ENCODE measurements at regions not wholly inside any gene's neighbourhood (a gene's known extent, or its start where the extent isn't known, plus 50 kb on each side); places are given as distances from the start of the nearest gene placed in this dataset.
"Not testable (repeated sequence)": the region's sequence is repeated elsewhere in the genome, so short reads cannot be mapped to it uniquely, and the experiment has no call there.

GRCh38 chr2:8247905-8248622 lies 433.8 kb upstream of the ID2 start:
- no peaks in the 10 kb centered on the region for H3K36me3 ChIP-seq
- no peak overlapping the region for H3K27ac ChIP-seq
- no peaks in the 10 kb centered on the region for H3K27me3 ChIP-seq
- no peak for TF ChIP-seq CTCF (IDR thresholded peaks at IDR 0.05; ENCODE audit: low read depth, low read length)
- DNase-seq (ENCODE audit: low read depth in 1 of 2, low spot score in 1 of 2): no peak
- H3K9me3 ChIP-seq (ENCODE audit: low read depth): no peaks in the 10 kb centered on the region
- no peaks in the 10 kb centered on the region for H3K4me1 ChIP-seq (ENCODE audit: low read depth)
- H3K4me3 ChIP-seq: no peak overlapping the region

GRCh38 chr2:8248623-8248957 lies 433.3 kb upstream of the ID2 start:
- no peaks in the 10 kb centered on the region for H3K4me1 ChIP-seq (ENCODE audit: low read depth)
- DNase-seq (ENCODE audit: low read depth in 1 of 2, low spot score in 1 of 2): no peak
- H3K27ac ChIP-seq: no peak overlapping the region
- no peaks in the 10 kb centered on the region for H3K27me3 ChIP-seq
- H3K9me3 ChIP-seq (ENCODE audit: low read depth): no peaks in the 10 kb centered on the region
- no peak overlapping the region for H3K4me3 ChIP-seq
- no peaks in the 10 kb centered on the region for H3K36me3 ChIP-seq
- TF ChIP-seq CTCF (IDR thresholded peaks at IDR 0.05; ENCODE audit: low read depth, low read length): no peak

GRCh38 chr2:8249141-8249540 lies 432.7 kb upstream of the ID2 start:
- DNase-seq (ENCODE audit: low read depth in 1 of 2, low spot score in 1 of 2): no peak

GRCh38 chr2:8249769-8250168 lies 432.1 kb upstream of the ID2 start:
- H3K4me3 ChIP-seq: no peak overlapping the region
- DNase-seq (ENCODE audit: low read depth in 1 of 2, low spot score in 1 of 2): no peak
- no peaks in the 10 kb centered on the region for H3K36me3 ChIP-seq
- no peaks in the 10 kb centered on the region for H3K9me3 ChIP-seq (ENCODE audit: low read depth)
- no peaks in the 10 kb centered on the region for H3K27me3 ChIP-seq
- H3K27ac ChIP-seq: no peak overlapping the region
- TF ChIP-seq CTCF (IDR thresholded peaks at IDR 0.05; ENCODE audit: low read depth, low read length): no peak
- H3K4me1 ChIP-seq (ENCODE audit: low read depth): no peaks in the 10 kb centered on the region

More at GRCh38 chr2:8249141-8249540, 432.7 kb upstream of the ID2 start:
- Histone ChIP-seq H3K36me3 (no peaks in the 10 kb centered on the region), H3K27me3 (no peaks in the 10 kb centered on the region), H3K4me3 (no peak overlapping the region), H3K27ac (no peak overlapping the region), H3K9me3 (ENCODE audit: low read depth) (no peaks in the 10 kb centered on the region), H3K4me1 (ENCODE audit: low read depth) (no peaks in the 10 kb centered on the region)
- TF ChIP-seq CTCF (IDR thresholded peaks at IDR 0.05; ENCODE audit: low read depth, low read length): no peak

- not testable (repeated sequence) for H3K4me3 ChIP-seq; H3K27ac ChIP-seq; H3K9me3 ChIP-seq (ENCODE audit: low read depth); H3K27me3 ChIP-seq; H3K4me1 ChIP-seq (ENCODE audit: low read depth); H3K36me3 ChIP-seq; DNase-seq (ENCODE audit: low read depth in 1 of 2, low spot score in 1 of 2)
These were observed 431.6 kb upstream of the ID2 start for GRCh38 chr2:8250290-8250689.

GRCh38 chr2:8251291-8251690 lies 430.6 kb upstream of the ID2 start:
- TF ChIP-seq CTCF (IDR thresholded peaks at IDR 0.05; ENCODE audit: low read depth, low read length): no peak
- Histone ChIP-seq H3K36me3 (no peaks in the 10 kb centered on the region), H3K4me3 (no peak overlapping the region)

More at GRCh38 chr2:8251291-8251690, 430.6 kb upstream of the ID2 start:
- Histone ChIP-seq H3K4me1 (ENCODE audit: low read depth) (no peaks in the 10 kb centered on the region), H3K27ac (no peak overlapping the region), H3K27me3 (no peaks in the 10 kb centered on the region), H3K9me3 (ENCODE audit: low read depth) (no peaks in the 10 kb centered on the region)
- DNase-seq (ENCODE audit: low read depth in 1 of 2, low spot score in 1 of 2): no peak
